Loucy (cell line): ENCODE measurements at regions not wholly inside any gene's neighbourhood (a gene's known extent, or its start where the extent isn't known, plus 50 kb on each side); places are given as distances from the start of the nearest gene placed in this dataset.

ENCODE experiments used
- H2AFZ ChIP-seq: fragments of 200-600 bp; sonication (generic); 2 replicates; pipeline ENCODE4 v1.6.0; 2016; ENCODE audit warnings: antibody characterized with exemption, mild to moderate bottlenecking, low read length, moderate library complexity
- H3F3A ChIP-seq: fragments of 200-600 bp; 2 replicates; pipeline ENCODE4 v1.6.0; 2016; ENCODE audit warnings: antibody characterized with exemption, low read depth, mild to moderate bottlenecking
- H3K27me3 ChIP-seq: fragments of 200-600 bp; sonication (generic); 2 replicates; pipeline ENCODE4 v1.6.1; 2014; ENCODE audit warnings: low read length, mild to moderate bottlenecking; ENCODE audit not compliant: insufficient read depth, poor library complexity, severe bottlenecking
- H3K36me3 ChIP-seq: fragments of 200-600 bp; sonication (generic); 2 replicates; pipeline ENCODE4 v1.6.1; 2016; ENCODE audit warnings: low read length; ENCODE audit not compliant: insufficient read depth
- H3K4me1 ChIP-seq: fragments of 200-600 bp; sonication (generic); 2 replicates; pipeline ENCODE4 v1.5.1; 2014; ENCODE audit warnings: low read length, mild to moderate bottlenecking; ENCODE audit not compliant: insufficient read depth, poor library complexity, severe bottlenecking
- H3K4me2 ChIP-seq: fragments of 200-600 bp; sonication (generic); 2 replicates; pipeline ENCODE4 v1.6.0; 2014; ENCODE audit warnings: antibody characterized with exemption, low read length, low read depth, mild to moderate bottlenecking; ENCODE audit not compliant: poor library complexity, severe bottlenecking
- H3K4me3 ChIP-seq: fragments of 200-600 bp; sonication (generic); 2 replicates; pipeline ENCODE4 v1.5.1; 2014; ENCODE audit warnings: low read length, mild to moderate bottlenecking, mixed read lengths; ENCODE audit not compliant: poor library complexity, severe bottlenecking
- H3K79me2 ChIP-seq: fragments of 200-600 bp; sonication (generic); 2 replicates; pipeline ENCODE4 v1.6.1; 2014; ENCODE audit warnings: low read length; ENCODE audit not compliant: insufficient read depth
- H3K9ac ChIP-seq: fragments of 200-600 bp; sonication (generic); 2 replicates; pipeline ENCODE4 v1.6.0; 2014; ENCODE audit warnings: mild to moderate bottlenecking, low read depth, low read length, moderate library complexity; ENCODE audit not compliant: poor library complexity, severe bottlenecking
- H3K9me2 ChIP-seq: fragments of 200-600 bp; sonication (generic); replicated peaks from 2 replicates; pipeline ENCODE4 v1.6.1; 2016; ENCODE audit warnings: low read depth, low read length, mixed read lengths
- H3K9me3 ChIP-seq: fragments of 200-600 bp; sonication (generic); 2 replicates; pipeline ENCODE4 v1.6.1; 2014; ENCODE audit warnings: mild to moderate bottlenecking, antibody characterized with exemption, low read length, low read depth; ENCODE audit not compliant: insufficient read depth
- H4K20me1 ChIP-seq: fragments of 200-600 bp; sonication (generic); 2 replicates; pipeline ENCODE4 v1.6.0; 2014; ENCODE audit warnings: antibody characterized with exemption, low read length, mild to moderate bottlenecking; ENCODE audit not compliant: insufficient read depth, poor library complexity, severe bottlenecking
- EZH2phosphoT487 ChIP-seq: fragments of 200-600 bp; IDR thresholded peaks from 2 replicates; pipeline ENCODE4 v1.6.1; 2018; ENCODE audit warnings: antibody characterized with exemption, mild to moderate bottlenecking, moderate library complexity, borderline replicate concordance
- TF ChIP-seq, protein P1 (sequence below): fragments of 200-600 bp; sonication (generic); conservative IDR thresholded peaks from 2 replicates; pipeline ENCODE4 v1.5.1; 2014; ENCODE audit warnings: mild to moderate bottlenecking, antibody characterized with exemption, low read length

DNA sequence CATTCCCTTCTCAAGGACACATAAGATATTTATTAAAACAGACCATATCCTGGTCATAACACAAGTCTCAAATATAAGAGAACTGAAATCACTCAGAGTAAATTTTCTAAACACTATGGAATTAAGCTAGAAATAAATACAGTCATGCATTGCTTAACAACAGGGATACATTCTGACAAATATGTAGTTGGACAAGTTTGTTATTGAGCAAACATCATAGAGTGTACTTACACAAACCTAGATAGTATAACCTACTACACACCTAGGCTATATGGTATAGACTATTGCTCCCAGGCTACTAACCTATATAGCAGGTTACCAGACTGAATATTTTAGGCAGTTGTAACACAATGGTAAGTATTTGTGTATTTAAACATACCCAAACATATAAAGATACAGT lies 104.0 kb downstream of the MIS18A start:
- H3K9me2 ChIP-seq: no peaks in the 10 kb centered on the region
- no peak overlapping the region for H3K4me3 ChIP-seq
- H3K4me2 ChIP-seq: no peak overlapping the region
- H4K20me1 ChIP-seq: no peaks in the 10 kb centered on the region
- no peak overlapping the region for H2AFZ ChIP-seq
- H3K27me3 ChIP-seq: no peaks in the 10 kb centered on the region
- H3K36me3 ChIP-seq: no peaks in the 10 kb centered on the region
- TF ChIP-seq, protein P1, sequence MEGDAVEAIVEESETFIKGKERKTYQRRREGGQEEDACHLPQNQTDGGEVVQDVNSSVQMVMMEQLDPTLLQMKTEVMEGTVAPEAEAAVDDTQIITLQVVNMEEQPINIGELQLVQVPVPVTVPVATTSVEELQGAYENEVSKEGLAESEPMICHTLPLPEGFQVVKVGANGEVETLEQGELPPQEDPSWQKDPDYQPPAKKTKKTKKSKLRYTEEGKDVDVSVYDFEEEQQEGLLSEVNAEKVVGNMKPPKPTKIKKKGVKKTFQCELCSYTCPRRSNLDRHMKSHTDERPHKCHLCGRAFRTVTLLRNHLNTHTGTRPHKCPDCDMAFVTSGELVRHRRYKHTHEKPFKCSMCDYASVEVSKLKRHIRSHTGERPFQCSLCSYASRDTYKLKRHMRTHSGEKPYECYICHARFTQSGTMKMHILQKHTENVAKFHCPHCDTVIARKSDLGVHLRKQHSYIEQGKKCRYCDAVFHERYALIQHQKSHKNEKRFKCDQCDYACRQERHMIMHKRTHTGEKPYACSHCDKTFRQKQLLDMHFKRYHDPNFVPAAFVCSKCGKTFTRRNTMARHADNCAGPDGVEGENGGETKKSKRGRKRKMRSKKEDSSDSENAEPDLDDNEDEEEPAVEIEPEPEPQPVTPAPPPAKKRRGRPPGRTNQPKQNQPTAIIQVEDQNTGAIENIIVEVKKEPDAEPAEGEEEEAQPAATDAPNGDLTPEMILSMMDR: no peak
- TF ChIP-seq EZH2phosphoT487: no peak
- no peaks in the 10 kb centered on the region for H3K4me1 ChIP-seq
- H3K79me2 ChIP-seq: no peaks in the 10 kb centered on the region
- no peaks in the 10 kb centered on the region for H3K9me3 ChIP-seq
- H3K9ac ChIP-seq: no peak overlapping the region
- no peaks in the 10 kb centered on the region for H3F3A ChIP-seq

DNA sequence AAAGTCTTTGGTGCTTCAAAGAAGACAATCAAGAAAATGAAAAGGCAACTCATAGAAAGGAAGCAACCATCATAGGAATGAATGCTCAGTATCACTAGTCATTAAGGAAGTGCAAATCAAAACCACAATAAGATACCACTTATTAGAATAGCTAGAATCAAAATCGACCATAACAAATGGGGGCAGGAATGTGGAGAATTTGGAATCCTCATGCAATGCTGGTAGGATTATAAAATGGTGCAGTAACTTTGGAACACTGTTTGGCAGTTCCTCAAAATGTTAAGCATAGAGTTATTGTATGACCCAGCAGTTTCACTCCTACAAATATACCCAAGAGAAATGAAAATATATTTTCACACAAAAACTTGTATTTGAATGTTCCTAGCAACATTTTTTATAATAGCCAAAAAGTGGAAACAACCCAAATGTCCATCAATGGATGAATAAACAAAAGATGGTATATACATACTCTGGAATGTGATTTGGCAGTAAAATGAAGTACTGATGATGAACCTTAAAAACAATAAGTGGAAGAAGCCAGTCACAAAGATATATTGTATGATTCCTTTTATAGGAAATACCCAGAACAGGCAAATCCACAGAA lies 105.6 kb downstream of the MIS18A start:
- Histone ChIP-seq H3K4me2 (no peak overlapping the region), H3K9me3 (no peaks in the 10 kb centered on the region), H3K36me3 (no peaks in the 10 kb centered on the region), H3K27me3 (no peaks in the 10 kb centered on the region), H2AFZ (no peak overlapping the region), H3K9ac (no peak overlapping the region), H3K4me3 (no peak overlapping the region), H3F3A (no peaks in the 10 kb centered on the region), H3K4me1 (no peaks in the 10 kb centered on the region), H4K20me1 (no peaks in the 10 kb centered on the region), H3K9me2 (no peaks in the 10 kb centered on the region), H3K79me2 (no peaks in the 10 kb centered on the region)
- no peak for TF ChIP-seq EZH2phosphoT487
- TF ChIP-seq, protein P1: no peak

DNA sequence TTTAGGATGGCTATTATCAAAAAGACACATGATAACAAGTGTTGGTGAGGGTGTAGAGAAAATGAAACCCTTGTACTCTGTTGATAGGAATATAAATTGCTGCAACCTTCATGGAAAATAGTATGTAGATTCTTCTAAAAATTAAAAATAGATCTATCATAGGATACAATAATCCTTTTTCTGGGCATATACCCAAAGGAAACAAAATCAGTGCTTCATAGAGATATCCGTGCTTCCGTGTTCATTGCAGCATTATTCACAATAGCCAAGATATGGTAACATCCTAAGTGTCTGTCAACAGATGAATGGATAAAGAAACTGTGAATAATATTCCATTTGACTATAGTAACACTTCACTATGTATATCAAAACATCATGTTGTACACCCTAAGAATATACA lies 106.7 kb downstream of the MIS18A start:
- no peak overlapping the region for H2AFZ ChIP-seq
- no peaks in the 10 kb centered on the region for H4K20me1 ChIP-seq
- H3K9me3 ChIP-seq: peaks cover 3% of the 10 kb centered on the region
- no peaks in the 10 kb centered on the region for H3K27me3 ChIP-seq
- H3F3A ChIP-seq: no peaks in the 10 kb centered on the region
- no peaks in the 10 kb centered on the region for H3K4me1 ChIP-seq
- H3K9ac ChIP-seq: no peak overlapping the region
- no peaks in the 10 kb centered on the region for H3K9me2 ChIP-seq
- no peaks in the 10 kb centered on the region for H3K79me2 ChIP-seq
- H3K4me3 ChIP-seq: no peak overlapping the region
- TF ChIP-seq EZH2phosphoT487: no peak
- TF ChIP-seq, protein P1: no peak
- H3K4me2 ChIP-seq: no peak overlapping the region
- no peaks in the 10 kb centered on the region for H3K36me3 ChIP-seq
